GM18907 (cell line): ENCODE measurements at regions not wholly inside any gene's neighbourhood (a gene's known extent, or its start where the extent isn't known, plus 50 kb on each side); places are given as distances from the start of the nearest gene placed in this dataset.
"Not testable (repeated sequence)": the region's sequence is repeated elsewhere in the genome, so short reads cannot be mapped to it uniquely, and the experiment has no call there.

Experiments
- ATAC-seq: cut with Tn5 transposase; IDR thresholded peaks from one replicate; pipeline ENCODE4 v1.9.1; 2021; ENCODE audit warnings: mild to moderate bottlenecking, moderate library complexity; ENCODE audit not compliant: unreplicated experiment

- ATAC-seq: no peak
Measured at GRCh38 chr3:20573175-20573574, 387.2 kb upstream of the SGO1 start.

DNA sequence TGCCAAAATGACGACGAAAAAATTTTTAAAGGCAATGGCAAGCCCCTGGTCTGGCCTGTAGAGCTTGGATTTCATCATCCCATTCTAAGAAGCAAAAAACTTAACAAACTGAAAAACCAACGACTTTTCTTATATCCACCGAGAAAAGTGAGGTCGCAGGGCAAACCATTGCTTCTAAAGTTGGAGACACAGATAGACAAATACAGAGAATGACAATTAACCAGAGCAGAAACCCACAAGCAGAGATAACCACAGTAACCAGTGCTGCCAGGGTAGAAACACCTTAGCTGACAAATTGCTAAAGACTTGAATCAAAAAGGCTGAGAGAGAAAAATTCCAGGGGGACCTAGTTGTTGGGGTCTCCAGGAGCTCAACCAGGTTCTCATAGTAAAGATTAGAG lies 386.5 kb upstream of the SGO1 start:
- ATAC-seq: no peak

DNA sequence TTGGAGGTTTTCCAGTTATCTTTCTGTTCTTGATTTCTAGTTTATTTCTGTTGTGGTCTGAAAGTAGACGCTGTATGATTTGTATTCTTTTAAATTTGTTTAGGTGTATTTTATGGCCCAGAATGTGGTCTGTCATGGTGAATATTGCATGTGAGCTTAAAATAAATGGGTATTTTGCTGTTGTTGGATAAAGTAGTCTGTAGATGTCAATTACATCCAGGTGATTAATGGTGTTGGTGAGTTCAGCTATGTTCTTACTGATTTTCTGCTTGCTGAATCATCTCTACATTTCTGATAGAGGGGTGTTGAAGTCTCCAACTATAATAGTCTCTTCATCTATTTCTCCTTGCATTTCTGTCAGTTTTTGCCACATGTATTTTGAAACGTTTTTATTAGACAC lies 383.3 kb upstream of the SGO1 start:
- no peak for ATAC-seq

DNA sequence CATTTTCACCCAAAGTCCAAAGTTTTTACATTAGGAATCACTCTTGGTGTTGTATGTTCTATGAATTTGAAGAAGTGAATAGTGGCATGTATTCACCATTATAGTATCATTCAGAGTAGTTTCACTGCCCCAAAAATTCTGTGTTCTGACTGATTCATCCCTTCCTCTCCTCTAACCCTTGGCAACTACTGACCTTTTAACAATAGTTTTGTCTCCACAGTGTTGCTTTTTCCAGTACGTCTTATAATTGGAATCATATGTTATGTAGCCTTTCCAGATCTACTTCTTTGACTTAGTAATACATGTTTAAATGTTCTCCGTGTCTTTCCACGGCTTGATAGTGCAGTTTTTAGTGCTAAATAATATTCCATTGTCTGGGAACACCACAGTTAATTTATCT lies 379.0 kb upstream of the SGO1 start:
- ATAC-seq: no peak

DNA sequence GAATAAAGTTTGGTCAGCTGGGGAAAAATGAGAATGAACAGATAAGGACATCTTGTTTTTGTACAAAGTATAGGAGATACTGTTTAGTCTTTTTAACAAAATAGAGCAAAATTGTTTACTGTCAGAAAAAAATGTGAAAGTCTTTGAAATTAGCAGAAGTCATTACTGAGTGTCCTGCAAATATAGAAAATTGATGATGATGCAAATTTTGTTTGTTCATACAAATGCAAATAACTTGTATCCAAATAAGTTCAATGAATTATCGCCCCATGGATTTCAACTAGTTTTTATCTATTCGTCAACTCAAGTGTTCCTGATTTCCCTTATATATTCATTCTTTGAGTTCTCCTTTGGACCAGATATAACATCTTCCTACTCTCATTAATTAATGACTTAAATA lies 378.0 kb upstream of the SGO1 start:
- ATAC-seq: no peak

DNA sequence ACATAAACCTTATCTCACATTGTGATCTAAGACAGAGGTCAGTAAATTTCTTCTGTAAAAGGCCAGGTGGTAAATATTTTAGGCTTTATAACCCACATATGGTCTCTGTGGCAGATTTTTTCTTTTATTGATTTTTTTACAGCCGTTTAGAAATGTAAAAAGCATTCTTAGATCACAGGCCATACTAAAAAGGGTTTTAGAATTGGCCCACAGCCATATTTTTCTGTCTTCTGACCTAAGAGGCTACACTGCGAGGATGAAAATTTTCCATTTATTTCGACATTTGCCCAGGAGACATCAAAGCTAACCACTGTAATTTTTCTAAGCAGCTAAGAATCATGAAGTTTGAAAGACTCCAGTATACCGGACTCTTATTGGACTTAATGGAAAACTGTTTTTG lies 377.2 kb upstream of the SGO1 start:
- ATAC-seq: no peak

GRCh38 chr3:20561166-20561565 lies 375.2 kb upstream of the SGO1 start:
- no peak for ATAC-seq

- not testable (repeated sequence) for ATAC-seq
Measured at GRCh38 chr3:20560446-20560845, 374.4 kb upstream of the SGO1 start.

DNA sequence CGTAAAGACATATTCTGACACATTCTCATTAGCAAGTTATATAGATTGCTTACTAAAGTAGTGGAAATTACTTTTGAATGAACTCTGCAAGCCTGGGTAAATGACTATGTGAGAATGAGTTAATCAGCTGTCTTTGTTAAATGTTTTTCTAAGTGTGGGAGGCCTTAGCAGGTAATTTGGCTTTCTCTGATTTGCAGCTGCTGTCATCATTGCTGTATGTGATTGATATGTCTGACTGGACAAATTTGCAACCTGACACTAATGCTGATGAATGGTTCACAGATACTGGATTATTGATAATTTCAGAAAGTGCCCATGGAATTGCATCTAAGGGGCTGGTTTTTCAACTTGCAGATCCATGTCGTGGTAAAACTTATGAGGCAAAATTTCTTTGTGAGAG lies 372.2 kb upstream of the SGO1 start:
- no peak for ATAC-seq

DNA sequence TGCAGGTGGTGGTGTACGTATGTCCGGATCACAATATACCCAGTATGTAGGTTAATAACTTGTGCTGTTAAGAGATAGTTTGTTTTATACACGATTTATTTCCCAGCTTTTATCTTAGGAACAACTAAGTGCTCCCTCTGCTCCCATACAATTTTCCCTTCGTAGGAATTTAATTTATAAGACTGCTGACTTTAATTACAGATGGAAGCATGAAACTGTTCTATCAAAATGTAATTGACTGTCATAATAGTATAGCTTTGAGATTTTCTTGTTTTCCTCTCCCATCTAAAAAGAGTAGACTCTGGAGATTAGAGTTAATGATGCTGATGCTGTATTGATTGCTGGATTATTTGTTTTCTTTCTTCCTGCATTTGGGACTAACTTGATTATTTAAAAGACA lies 370.7 kb upstream of the SGO1 start:
- no peak for ATAC-seq

DNA sequence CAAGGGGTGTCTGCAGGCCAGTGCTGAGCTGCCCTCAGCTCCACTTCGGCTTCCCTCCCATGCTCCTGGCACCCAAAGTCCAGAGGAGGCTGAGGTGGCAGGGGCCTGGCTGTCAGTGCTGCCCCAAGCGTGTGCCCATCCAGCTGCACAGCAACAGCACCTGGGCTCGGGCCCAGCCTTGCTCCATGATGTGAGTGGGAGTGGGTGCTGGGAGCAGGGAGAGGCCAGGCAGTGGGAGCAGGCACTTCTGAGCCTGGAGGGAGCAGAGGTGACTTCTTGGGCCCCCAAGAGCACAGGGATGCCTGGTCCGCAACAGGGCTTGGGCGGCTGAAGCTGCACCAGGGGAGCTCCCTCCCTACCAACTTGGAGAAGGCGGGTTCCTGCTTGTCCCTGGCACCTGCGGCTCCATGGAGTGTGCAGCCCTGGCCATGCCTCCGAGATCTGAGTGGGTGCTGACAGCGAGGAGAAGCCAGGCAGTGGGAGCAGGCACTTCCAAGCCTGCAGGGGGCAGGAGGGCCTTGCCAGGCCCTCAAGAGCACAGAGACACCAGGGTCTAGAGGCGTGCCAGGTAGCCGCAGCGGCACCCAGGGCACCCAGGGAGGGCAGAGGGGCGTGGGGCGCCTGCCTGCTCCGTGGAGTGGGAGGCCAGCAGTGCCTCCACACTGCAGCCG lies 366.7 kb upstream of the SGO1 start:
- no peak for ATAC-seq

GRCh38 chr3:20547361-20548269 lies 361.6 kb upstream of the SGO1 start:
- not testable (repeated sequence) for ATAC-seq

DNA sequence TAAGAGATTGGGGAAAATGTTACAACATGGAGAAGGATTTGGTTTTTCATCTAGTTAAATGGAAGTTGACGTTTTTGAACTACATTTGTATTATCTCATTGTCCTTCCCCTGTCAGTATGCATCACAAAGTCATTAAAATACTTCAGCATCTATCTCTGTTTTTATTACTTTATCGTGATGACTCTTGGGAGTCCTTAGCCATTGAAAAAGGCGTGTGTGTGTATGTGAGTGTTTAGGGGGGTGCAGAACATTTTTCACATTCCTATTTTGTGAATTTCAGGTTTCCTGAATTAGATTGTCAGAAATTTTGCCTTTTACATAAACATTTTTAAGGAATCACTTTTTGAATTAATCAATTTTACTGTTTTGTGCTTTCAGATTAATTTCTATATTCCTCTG lies 360.6 kb upstream of the SGO1 start:
- ATAC-seq: no peak

DNA sequence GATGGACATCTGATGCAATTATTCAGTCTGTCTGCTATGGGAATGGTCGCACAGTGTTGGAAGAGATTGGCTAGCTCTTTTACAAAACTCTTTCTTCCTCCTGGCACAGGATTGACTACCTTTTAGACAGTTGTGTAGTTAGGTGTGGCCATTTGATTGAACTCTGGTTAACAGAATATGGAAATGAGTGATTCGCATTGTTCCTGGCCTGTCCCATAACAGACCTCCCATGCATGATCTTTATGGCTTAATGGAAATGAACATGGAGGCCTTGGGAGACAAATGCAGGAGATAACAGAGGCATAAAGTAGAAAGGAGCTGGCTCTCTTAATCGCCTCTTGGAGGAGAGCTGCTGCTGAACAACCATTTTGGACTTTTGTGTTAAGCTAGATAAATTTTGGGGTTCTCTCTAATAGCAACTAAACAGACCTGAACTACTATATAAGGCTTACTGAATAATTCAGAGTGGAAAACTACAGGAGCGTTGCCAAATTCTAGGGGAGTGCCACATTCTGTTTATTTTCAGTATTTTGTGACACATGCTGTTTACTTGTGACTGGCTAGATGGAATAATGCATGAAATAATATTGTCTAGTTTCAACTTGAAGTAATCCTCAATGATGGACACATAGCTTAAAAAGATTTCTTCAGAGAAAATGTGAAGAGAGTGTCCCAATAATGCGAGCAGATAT lies 357.7 kb upstream of the SGO1 start:
- no peak for ATAC-seq

GRCh38 chr3:20540066-20540465 lies 354.1 kb upstream of the SGO1 start:
- ATAC-seq: no peak

GRCh38 chr3:20539666-20540065 lies 353.7 kb upstream of the SGO1 start:
- no peak for ATAC-seq

- ATAC-seq: no peak
Measured at GRCh38 chr3:20537234-20537633, 351.2 kb upstream of the SGO1 start.

DNA sequence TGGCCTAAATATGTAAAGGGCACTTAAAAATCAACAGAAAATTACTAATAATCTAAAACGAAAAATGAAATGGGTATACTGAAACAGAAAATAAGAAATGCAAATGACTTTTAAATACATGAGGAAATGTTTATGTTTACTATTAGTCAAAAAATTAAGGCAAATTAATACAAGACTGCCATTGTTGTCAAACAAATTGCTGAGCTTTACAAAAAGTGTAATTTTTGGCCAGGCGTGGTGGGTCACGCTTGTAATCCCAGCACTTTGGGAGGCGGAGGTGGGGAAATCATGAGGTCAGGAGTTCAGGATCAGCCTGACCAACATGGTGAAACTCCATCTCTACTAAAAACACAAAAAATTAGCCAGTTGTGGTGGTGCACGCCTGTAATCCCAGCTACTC lies 343.9 kb upstream of the SGO1 start:
- ATAC-seq: no peak

DNA sequence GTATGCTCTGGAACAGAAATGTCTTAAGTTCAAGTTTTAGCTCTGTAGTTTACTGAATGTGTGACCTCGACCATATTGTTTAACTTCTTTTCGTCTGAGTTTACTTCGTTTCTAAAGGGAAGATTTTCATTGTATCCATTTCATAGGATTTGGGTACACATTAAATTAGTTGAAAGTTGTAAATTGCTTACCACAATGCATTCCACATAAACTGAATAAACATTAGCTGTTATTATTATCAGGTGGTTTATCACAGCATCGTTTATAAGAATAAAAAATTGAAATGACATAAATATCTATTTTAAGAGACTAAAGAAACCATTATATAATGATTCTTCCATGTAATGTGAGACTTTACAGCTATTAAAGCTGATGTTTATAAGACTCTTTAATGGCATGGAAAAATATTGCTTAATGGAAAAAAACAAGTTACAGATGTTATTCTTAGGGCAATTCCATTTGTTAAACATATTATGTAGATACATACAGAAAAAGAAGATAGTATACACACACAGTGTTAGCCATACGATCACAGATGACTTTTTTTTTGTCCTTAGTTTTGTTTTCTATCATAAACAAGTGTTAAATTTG lies 342.3 kb upstream of the SGO1 start:
- ATAC-seq: no peak

DNA sequence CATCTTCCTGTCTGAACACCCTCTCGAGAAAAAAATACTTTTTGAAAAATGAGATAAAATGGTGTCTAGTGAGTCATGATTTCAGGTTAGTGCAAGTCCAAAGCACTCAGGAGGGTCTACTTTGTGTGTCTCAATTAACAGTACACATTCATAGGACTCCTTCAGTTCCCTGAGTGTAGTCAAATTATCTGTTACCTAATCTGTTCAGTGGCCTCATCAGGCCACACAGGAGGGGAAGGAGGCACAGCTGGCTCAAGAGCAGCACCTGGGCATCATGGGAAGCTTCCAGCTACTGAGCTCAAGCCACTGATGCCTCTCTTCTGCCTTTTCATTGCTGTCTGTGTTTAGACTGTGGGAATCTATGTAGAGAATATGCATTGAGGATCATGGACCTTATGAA lies 341.4 kb upstream of the SGO1 start:
- ATAC-seq: no peak

GRCh38 chr3:20524328-20524727 lies 338.3 kb upstream of the SGO1 start:
- no peak for ATAC-seq
